SK-N-SH (cell line): ENCODE measurements at regions not wholly inside any gene's neighbourhood (a gene's known extent, or its start where the extent isn't known, plus 50 kb on each side); places are given as distances from the start of the nearest gene placed in this dataset.

Experiments used
- ELF1 ChIP-seq: IDR thresholded peaks from 2 replicates; pipeline ENCODE4 v1.4.0; 2012
- EP300 ChIP-seq, 2 experiments: IDR thresholded peaks; 2 replicates each; pipeline versions ENCODE4 v1.4.0 to v1.6.1; 2012; ENCODE audit warnings: borderline replicate concordance in 1 of 2, low read depth in 1 of 2, low read length in 1 of 2
- FOXJ3 ChIP-seq: sonication (generic); formaldehyde crosslinking; IDR thresholded peaks from 2 replicates; pipeline ENCODE4 v1.5.1; 2020; ENCODE audit warnings: mild to moderate bottlenecking, missing genetic modification reagents
- IRF3 ChIP-seq: fragments of 150-350 bp; IDR thresholded peaks from 2 replicates; pipeline ENCODE4 v1.6.1; 2016; ENCODE audit warnings: mild to moderate bottlenecking, low read depth, low read length
- MAX ChIP-seq: IDR thresholded peaks from 2 replicates; pipeline ENCODE4 v1.4.0; 2012; ENCODE audit warnings: low read depth
- MXI1 ChIP-seq: IDR thresholded peaks from 2 replicates; pipeline ENCODE4 v1.6.1; 2012; ENCODE audit warnings: mild to moderate bottlenecking, low read depth, low read length, improper control_type of control experiment
- NRF1 ChIP-seq: IDR thresholded peaks from 2 replicates; pipeline ENCODE4 v1.6.1; 2012; ENCODE audit warnings: low read depth, mild to moderate bottlenecking, low read length
- PBX3 ChIP-seq: IDR thresholded peaks from 2 replicates; pipeline ENCODE4; 2012
- POLR2AphosphoS5 ChIP-seq: IDR thresholded peaks from 2 replicates; pipeline ENCODE4 v1.6.1; 2012; ENCODE audit warnings: low read depth, low read length
- RAD21 ChIP-seq: IDR thresholded peaks from 2 replicates; pipeline ENCODE4 v1.6.1; 2012; ENCODE audit warnings: mild to moderate bottlenecking, low read length
- RCOR1 ChIP-seq: fragments of 150-350 bp; IDR thresholded peaks from 2 replicates; pipeline ENCODE4 v1.6.1; 2017; ENCODE audit warnings: antibody characterized with exemption, low read length
- RXRA ChIP-seq: IDR thresholded peaks from 2 replicates; pipeline ENCODE4 v1.4.0; 2012; ENCODE audit warnings: low read depth, mild to moderate bottlenecking, borderline replicate concordance
- SIN3A ChIP-seq: IDR thresholded peaks from 2 replicates; pipeline ENCODE4 v1.6.1; 2012; ENCODE audit warnings: low read depth, mild to moderate bottlenecking, low read length, moderate library complexity, borderline replicate concordance
- SMC3 ChIP-seq: IDR thresholded peaks from 2 replicates; pipeline ENCODE4 v1.6.1; 2012; ENCODE audit warnings: low read depth, low read length, improper control_type of control experiment
- TAF1 ChIP-seq: IDR thresholded peaks from 2 replicates; pipeline ENCODE4 v1.6.1; 2012; ENCODE audit warnings: low read depth, mild to moderate bottlenecking, low read length, moderate library complexity, borderline replicate concordance
- TCF12 ChIP-seq: IDR thresholded peaks from 2 replicates; pipeline ENCODE4 v1.4.0; 2012
- TEAD4 ChIP-seq: IDR thresholded peaks from 2 replicates; pipeline ENCODE4 v1.4.0; 2012; ENCODE audit warnings: mild to moderate bottlenecking, borderline replicate concordance; ENCODE audit not compliant: insufficient read depth
- USF1 ChIP-seq: IDR thresholded peaks from 2 replicates; pipeline ENCODE4 v1.4.0; 2012; ENCODE audit warnings: low read depth, borderline replicate concordance
- USF2 ChIP-seq: fragments of 150-350 bp; IDR thresholded peaks from 2 replicates; pipeline ENCODE4 v1.6.1; 2017; ENCODE audit warnings: antibody characterized with exemption, low read length, low read depth, borderline replicate concordance
- ZBTB33 ChIP-seq: IDR thresholded peaks from 2 replicates; pipeline ENCODE4 v1.4.0; 2012; ENCODE audit warnings: low read depth, borderline replicate concordance

GRCh38 chr15:87326269-87326668 is 930.3 kb downstream of the NTRK3 start (continued):
- TF ChIP-seq RCOR1 (no peak), SIN3A (no peak), POLR2AphosphoS5 (no peak), EP300 (IDR thresholded peaks at IDR 0.05; ENCODE audit: borderline replicate concordance in 1 of 2, low read depth in 1 of 2, low read length in 1 of 2) (peak; percentile 36 to 67; a peak in 2 of 4 replicates), TEAD4 (0 out of 2 replicates have a peak, but pooled peaks have one; percentile 10), SMC3 (no peak), USF2 (no peak), TAF1 (no peak), ZBTB33 (0 out of 2 replicates have a peak, but pooled peaks have one; percentile 16), ELF1 (no peak), MAX (no peak), MXI1 (no peak), RXRA (no peak), IRF3 (no peak), TCF12 (peak; percentile 89), USF1 (no peak), PBX3 (peak; percentile 68; the same call in 1 of the 2 replicates), RAD21 (0 out of 2 replicates have a peak, but pooled peaks have one; percentile 13), FOXJ3 (CRISPR knock-in tag) (no peak), NRF1 (no peak)
